GM19397 (cell line): ENCODE measurements at regions not wholly inside any gene's neighbourhood (a gene's known extent, or its start where the extent isn't known, plus 50 kb on each side); places are given as distances from the start of the nearest gene placed in this dataset.

ENCODE experiments used
- ATAC-seq: cut with Tn5 transposase; IDR thresholded peaks from one replicate; pipeline ENCODE4 v1.9.1; 2021; ENCODE audit warnings: mild to moderate bottlenecking, moderate library complexity; ENCODE audit not compliant: unreplicated experiment

DNA sequence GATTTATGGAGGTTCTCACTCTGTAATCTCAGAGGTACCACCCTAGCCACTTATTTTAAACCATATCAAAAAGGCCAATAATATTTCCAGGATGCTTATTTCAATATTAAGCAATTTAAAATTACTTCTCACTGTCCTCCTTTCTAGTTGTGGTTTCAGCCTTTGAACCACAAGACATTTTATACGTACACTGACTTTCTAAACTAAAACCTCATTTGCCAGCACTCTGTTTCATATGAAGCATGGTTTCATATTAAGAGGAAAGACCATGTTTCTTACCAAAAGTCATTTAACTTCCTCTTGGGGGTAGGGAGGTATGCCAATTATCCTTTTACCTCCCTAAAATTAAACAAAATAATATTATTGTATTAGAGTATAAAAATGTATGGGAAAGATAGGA is 399.8 kb downstream of the CDH7 start:
- ATAC-seq: no peak

DNA sequence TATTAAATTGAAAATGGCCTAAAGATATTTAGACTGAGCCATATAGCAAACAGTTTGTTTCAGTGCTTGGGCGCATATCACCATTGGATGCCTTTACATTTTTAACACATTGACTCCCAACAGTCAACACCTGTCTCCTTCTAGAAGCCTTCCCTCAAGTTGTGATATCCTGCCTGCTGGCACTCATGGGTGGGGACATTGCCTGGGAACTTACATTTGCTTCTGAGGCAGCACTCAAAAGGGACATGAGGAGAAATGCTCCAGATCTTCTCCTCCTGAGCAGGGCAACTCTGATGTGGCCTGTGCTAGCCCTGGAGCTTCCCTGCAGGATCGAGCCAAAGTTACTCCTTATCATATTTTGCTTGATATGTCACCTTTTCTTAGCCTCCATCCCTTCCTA is 392.2 kb downstream of the CDH7 start:
- no peak for ATAC-seq

DNA sequence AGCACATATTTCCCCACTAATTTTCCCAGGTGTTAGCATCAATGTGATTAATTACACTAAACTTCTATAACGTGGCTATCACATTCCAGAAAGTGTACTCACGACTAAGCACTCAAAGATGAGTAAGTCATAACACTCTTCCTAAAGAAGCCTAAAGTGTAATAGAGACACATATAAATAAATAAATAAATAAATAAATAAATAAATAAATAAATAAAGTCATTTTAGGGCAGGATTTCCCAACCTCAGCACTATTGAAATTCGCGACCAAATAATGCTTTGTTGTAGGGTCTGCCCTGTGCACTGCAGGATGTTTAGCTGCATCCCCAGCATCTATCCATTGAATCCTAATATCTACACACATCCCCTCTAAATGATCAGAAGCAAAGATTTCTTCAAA is 390.9 kb downstream of the CDH7 start:
- ATAC-seq: no peak

DNA sequence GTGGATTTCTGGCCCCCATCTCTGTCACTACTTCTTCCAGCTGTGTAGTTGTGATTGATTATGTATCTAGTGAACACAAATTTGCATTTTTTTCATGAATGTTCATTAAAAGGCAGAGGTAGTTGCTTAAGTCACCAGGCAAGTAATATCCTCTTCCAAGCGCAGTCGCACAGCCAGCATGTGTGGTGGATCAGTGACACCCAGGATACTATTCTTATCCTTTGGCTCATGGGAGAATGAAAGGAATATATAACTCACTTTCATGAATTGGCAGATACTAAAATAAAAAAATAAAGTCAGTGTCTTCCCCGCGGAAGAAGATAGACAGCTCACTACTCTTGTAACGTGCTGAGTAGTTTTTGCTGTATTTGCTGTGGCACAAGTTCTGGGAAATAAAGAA is 387.8 kb downstream of the CDH7 start:
- no peak for ATAC-seq

DNA sequence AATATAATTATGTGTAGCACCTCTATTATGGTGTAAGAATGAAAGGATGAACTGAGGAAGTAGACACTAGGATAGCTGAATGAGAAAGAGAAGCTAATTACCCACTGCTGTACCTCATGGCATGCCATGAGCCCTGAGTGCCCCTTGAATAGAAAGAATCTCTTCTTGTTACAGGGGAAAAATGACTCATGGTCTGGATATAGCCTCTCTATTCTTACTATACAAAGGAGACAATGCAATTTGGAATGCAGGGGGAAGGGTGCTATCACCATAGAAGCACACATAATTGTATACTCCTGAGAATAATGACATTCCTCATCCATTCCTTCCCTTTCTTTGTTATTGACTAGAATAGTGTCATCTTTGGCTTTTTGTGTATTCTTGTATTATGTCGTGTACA is 385.2 kb downstream of the CDH7 start:
- no peak for ATAC-seq

DNA sequence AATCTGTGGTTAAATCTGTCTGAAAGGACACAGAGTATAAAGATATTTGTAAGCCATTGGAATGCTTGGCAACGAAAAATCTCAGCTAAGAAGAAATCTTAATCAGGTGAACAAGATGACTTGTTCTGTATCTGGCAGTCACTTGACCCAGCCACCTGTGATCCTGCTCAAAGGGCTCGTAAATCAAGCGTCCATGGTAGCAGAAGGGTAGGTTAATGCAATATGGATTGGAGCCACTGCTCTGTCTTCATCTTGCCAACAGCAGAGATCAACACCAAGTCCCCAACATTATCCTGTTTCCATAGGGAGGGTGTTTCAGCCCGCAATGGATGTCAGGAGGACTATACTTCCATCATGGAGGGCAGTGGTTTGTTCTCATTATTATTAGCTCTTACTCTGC is 378.4 kb downstream of the CDH7 start:
- no peak for ATAC-seq

DNA sequence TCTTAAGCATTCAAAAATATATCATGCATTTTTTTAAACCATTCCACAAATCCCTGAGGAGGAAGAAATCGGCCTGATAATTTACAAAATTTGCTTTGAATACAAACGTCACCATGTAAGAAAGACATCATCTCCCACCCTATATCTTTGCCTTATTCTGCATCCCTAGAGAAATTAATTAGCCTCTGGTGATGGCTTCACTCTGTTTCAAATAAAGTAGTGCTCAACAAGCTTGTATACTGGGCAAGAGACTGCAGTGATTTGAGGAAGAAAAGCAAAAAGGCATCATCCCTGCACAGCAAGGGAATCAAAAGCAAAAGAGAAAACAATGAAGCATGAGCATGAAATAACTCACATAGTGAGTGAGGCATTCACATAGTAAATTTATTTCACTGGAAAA is 375.5 kb downstream of the CDH7 start:
- ATAC-seq: no peak

DNA sequence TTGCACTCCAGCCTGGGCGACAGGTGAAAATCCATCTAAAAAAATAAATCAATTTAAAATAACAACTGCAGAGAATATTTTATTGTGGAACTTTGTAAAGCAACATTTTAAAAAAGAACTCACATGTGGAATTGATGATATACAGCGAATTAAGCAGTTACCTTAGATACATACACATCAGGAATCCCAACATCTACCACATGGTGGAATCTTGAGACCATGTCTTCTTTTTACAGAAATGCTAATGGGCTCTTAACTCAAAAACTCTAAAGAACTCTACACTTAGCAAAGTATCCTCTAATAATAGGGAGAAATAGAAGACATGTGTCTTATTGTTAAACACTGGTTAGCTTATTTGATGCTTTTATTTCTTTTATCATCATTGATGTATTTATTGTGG is 373.6 kb downstream of the CDH7 start:
- ATAC-seq: no peak

DNA sequence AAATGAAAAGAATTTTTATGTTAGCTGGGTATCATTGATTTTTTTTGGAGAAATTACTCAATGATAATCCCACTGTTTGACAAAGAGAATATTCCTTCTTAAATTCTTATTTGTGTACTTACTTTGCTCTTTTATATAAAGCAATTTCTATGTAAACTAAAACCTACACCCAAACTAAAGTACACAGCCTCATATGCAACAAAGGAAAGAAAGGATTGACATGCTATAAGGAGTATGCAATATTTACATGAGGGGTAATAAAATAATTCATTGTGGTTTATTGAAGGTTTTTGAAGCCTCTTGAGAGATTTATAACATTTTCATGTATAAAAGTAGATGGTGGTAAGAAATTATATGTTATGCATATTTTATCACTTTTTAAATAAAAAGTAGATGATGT is 368.5 kb downstream of the CDH7 start:
- ATAC-seq: no peak

DNA sequence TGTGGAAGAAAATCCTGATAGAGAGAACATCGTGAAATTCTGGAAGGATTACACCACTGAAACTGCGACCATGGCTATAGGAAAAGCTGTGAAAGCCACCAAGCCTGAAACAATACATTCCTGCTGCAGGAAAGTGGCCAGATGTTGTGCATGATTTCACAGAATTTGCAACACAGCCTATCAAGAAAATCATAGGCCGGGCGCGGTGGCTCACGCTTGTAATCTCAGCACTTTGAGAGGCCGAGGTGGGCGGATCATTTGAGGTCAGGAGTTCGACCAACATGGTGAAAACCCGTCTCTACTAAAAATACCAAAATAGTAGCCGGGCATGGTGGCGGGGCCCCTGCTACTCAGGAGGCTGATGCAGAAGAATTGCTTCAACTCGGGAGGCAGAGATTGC is 360.2 kb downstream of the CDH7 start:
- ATAC-seq: no peak

DNA sequence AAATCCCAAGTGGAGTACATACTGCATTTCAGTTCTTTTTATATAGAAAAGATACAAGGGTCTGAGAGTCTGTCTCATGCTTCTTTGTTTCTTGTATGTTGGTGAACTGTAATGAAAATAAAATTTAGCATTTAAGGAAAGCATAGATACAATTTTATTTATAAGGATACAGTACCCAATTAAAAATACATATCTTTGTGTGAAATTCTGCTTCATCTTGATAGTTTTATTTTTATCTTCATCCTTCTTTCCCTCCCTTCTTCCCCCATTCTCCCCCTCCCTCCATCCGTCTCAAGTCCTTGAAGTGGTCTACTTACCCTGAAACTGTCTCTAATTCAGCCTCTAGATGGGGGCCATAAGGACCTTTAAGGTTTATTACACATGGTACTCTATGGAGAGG is 359.8 kb downstream of the CDH7 start:
- ATAC-seq: no peak

DNA sequence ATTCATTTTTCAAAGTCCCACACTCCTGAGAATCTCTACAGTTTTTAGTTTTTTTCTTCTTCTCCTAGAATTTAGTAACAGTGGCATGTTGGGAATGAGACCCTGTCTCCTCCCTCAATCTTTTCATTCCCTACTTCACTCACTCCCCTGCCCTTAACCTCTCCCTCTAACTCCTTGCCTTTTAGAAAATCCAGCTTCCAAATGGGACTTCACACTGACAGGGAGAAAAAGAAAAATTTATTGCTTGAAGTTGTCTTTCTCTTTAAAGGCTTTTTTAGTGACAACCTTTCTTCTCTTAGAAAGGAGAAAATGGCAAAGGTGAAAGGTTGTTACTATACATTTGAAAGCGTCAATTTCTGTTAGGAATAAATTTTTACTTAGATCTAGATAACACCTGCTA is 359.2 kb downstream of the CDH7 start:
- ATAC-seq: no peak

DNA sequence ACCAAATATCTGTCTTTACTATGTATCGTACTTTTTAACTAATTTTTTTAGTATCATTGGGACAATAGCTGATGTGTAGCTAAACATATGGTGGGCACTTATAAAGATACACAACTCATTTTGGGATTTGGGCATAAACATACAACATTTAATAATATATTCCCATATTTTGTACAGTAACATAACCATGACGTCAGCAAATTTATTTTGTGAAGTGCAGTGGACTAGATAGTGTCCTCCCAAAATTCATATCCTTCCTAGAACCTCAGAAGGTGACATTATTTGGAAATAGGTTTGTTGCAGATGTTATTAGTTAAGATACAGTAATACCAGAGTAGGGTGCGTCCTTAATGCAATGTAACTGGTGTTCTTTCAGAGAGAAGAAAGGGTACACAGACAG is 356.7 kb downstream of the CDH7 start:
- ATAC-seq: no peak

DNA sequence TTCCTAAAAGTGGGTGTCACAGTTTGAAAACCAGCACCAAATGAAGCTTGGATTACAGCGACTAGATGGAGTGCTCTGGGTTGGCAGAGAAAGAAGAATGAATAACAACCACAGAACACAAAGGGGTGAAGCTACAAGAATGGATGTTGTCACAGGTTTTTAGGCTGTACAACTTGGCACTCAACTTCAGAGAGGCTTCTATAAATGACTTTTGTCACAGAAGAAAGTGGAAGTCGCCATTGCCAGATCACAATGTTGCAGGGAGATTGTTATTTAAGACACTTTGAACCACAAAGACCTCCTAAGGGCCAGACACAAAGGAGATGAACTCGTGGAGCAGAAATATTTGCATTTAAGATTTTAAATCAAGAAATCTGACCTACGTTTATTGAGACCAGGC is 354.2 kb downstream of the CDH7 start:
- no peak for ATAC-seq

DNA sequence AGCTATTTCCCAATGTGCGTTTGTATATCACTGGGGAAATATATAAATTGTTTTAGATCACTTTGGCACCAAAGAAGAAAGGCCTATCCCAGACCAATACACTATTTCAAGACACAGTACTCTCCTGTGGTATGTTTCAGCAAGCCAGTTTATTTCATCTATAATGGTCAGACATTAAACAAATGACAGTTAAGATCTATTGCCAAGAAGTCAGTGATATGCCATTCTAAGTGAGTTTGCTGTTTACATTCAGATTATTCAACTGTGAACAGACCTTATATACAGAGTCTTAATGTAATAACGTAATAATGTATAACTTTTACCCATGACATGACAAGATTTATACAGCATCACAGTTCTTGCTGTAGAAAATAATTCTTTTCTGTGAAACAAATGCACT is 352.7 kb downstream of the CDH7 start:
- no peak for ATAC-seq

DNA sequence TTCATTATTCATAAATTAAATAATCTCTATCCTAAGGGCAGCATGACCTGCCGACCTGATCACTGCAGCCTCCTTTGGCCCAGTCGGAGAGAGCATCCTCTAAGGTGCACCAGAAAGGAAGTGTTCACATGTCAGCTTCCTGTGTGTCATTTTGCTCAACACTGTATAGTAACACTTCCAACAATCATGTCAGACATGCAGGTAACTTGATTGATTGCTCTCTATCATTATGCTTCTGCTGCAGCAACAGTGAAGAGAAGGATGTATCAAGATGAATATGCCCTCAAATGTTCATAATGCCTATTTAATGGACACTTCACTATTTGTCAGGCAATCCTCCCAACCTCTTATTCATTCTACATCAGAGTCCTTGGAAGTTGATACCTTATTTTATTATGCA is 332.3 kb downstream of the CDH7 start:
- no peak for ATAC-seq

DNA sequence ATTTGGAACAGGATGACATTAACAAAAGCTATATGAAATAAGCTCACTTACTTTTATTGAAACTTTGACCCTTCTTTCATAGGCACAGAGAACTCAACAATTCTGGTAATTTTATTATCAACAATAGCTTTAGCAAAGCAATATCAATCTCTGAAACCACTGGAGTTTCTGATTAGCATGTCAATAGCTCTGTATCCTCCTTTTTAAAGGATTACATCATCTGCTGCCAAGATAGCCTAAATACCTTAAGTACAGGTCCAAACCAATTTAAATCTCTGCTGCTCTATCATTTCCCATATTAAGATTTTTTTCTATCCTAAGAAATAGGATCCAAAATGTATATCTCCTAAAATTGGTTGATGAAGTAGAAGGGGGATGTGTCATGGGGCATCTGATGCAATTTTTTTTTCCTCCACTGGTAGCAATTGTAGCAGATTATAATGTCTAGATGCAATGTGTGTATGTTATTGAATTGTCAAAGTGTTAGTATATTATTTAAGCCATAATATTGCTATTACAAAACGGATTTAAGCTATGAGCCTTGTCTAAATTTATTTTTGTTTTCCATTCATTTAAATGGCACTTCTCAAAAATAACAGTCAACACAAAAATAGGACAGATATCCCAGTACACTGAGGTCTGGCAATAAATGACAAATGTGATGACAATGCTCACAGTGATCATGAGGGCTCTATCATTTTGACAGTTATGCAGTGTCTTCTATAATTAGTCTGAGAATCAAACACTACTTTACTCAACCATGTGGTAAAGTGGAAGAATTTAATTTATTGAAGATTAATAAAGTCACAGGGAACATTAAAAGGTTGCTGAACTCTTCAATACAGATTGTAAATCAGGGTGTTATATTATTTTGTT is 328.4 kb downstream of the CDH7 start:
- ATAC-seq: no peak

DNA sequence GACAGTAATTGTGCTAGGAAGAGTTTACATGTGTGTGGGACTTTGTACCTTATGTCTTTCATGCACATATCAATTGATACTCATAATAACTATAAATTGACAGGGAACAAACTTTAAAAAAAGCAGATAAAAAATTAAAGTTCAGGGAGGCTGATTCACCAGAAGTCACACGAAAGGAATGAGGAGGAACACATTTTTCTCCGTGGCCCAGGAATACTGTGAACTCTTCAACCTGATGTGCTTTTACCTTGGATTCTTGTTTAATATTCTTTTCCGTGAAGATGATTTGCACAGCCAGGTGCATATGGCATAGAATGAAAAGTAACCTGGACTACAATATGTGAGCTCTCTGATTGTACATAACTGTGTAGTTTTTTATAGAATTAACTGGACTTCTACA is 326.3 kb downstream of the CDH7 start:
- ATAC-seq: no peak

DNA sequence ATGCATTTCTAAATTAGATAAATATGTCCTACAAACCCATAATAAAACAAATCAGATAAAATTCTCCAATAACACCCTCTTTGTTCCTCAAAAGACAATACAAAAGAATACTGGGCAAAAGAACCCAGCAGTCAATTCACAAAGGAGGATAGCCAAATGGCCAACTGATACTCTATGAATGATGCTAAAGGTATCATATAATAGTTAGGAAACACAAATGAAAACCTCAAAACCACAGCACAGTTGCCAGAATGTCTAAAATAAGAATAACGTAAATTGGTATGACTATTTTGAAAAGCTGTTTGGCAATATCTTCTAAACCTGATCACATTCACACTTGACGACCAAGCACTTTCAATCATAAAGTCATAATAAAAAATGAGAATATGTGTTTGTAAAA is 315.4 kb downstream of the CDH7 start:
- ATAC-seq: no peak

DNA sequence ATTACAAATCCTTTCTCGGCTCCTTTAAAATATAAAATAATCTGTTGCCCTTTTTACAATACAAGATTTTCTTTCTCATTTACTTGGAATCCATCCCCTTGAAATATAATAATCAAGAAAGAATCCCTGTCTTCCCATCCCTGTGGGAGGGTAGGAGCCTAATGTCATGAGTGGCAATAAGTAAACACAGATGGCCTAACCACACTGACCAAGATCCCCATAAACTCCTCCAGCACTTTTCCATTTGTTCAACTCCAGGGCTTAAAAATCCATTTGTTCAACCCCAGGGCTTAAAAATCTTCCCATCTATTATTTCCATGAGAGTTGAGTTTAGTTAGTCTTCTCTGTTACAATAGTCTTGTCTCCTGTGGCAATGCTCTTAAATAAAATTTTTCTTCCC is 297.6 kb downstream of the CDH7 start:
- ATAC-seq: no peak

DNA sequence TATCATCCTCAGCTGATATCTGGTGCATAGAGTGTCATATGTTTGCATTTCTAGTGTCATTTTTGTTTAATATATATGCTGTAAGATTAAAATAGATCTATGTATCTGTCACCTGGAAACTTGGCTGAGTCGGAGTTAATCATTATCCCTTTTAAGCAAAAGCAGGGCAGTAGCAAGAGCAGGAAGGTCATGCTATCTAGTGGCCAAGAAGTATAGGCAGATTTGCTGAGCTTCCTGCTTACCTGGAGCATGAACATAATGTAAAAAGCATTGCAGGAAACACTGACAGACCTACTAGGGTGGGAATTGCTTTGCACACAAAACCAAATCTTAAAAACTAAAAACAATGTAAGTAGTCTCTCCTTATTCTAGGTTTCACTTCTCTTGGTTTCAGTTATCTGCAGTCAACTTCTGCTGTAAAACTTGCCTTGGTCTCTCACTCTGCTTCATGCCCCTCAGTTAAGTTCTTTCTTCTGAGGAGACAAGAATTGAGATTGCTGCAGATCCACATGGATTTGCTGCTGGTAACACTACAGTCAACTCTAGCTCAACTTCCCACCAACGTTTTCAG is 295.3 kb downstream of the CDH7 start:
- peak; percentile 66 for ATAC-seq

DNA sequence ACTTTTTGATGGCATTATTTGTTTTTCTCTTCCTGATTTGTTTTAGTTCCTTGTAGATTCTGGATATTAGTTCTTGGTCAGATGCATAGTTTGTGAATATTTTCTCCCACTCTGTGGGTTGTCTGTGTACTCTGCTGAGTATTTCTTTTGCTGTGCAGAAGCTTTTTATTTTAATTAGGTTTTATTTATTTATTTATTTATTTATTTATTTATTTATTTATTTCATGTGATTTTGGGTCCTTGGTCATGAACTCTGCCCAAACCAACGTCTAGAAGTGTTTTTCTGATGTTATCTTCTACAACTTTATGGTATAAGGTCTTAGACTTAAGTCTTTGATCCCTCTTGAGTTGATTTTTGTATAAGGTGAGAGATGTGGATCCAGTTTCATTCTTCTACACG is 292.2 kb downstream of the CDH7 start:
- ATAC-seq: no peak

DNA sequence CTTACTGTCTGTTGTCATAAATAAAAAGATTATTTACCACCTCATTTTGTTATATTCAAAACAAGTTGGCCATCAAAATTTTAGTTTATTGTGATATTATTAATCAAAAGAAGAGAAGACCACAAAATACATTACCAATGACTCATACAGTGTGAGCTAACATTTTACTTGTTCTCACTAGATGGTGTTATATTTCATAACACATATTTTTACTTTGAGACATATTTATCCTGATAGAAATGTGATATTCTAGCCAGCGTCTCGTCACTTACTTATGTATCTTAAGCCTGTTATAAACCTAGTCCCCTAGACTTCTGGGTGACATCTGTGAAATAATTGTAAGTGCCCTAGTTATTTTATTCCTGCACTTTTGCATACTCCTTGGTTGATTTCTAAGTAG is 263.2 kb downstream of the CDH7 start:
- ATAC-seq: no peak
